ENCODE measurements at regions not wholly inside any gene's neighbourhood (a gene's known extent, or its start where the extent isn't known, plus 50 kb on each side); places are given as distances from the start of the nearest gene placed in this dataset.

GRCh38 chr7:35362341-35362740 is 108.4 kb upstream of the TBX20 start:
- H3K14ac ChIP-seq (replicated peaks; ENCODE audit: low read depth, low read length): no peak overlapping the region
- H3K9me3 ChIP-seq (ENCODE audit: control insufficient read depth, insufficient read depth, low read length): no peaks in the 10 kb centered on the region
- H2AK9ac ChIP-seq (replicated peaks; ENCODE audit: low read depth, low read length, poor library complexity): no peak overlapping the region
- H3K23ac ChIP-seq (ENCODE audit: low read depth, low read length): no peak overlapping the region
- H2AFZ ChIP-seq (replicated peaks; ENCODE audit: low read length, poor library complexity): no peak overlapping the region
- no peak overlapping the region for H4K8ac ChIP-seq (ENCODE audit: low read depth in 2 of 2, low read length in 2 of 2)
- no peak for TF ChIP-seq RFX5 (IDR thresholded peaks at IDR 0.05; ENCODE audit: low read depth, low read length)
- TF ChIP-seq NFE2L2 (IDR thresholded peaks at IDR 0.05; ENCODE audit: low read depth, low read length): no peak
- no peak for TF ChIP-seq ELK1 (IDR thresholded peaks at IDR 0.05; ENCODE audit: borderline replicate concordance, low read depth, low read length)
- TF ChIP-seq MAZ (IDR thresholded peaks at IDR 0.05; ENCODE audit: borderline replicate concordance, low read depth, low read length): no peak
- no peak for TF ChIP-seq USF2 (IDR thresholded peaks at IDR 0.05; ENCODE audit: low read depth, low read length)
- H3K9me1 ChIP-seq (ENCODE audit: insufficient read depth, low read length): no peaks in the 10 kb centered on the region
- no peaks in the 10 kb centered on the region for H3K79me1 ChIP-seq (ENCODE audit: low read depth in 1 of 2, low read length in 2 of 2)
- H3K27me3 ChIP-seq (ENCODE audit: control insufficient read depth, insufficient read depth, low read length): no peaks in the 10 kb centered on the region
- BruUV-seq (replicated peaks): no TSS peak
- no peak overlapping the region for H2BK20ac ChIP-seq (ENCODE audit: low read depth, low read length)
- intact Hi-C loops (cut with micrococcal nuclease): no loop called here
- no peak overlapping the region for H3K4ac ChIP-seq (ENCODE audit: low read depth, low read length)
- no peaks in the 10 kb centered on the region for H3K4me1 ChIP-seq (ENCODE audit: control insufficient read depth, insufficient read depth, low read length)
- in situ Hi-C loops (cut with MboI; ENCODE audit: low sequenced_read_pairs): no loop called here
- no peak overlapping the region for H3K4me3 ChIP-seq (ENCODE audit: insufficient read depth, low read depth, low read length)
- WGBS, 2 experiments (ENCODE audit: extremely low coverage in 2 of 2, insufficient read length in 1 of 2): 60% methylated on average over 1 of the region's 6 CpGs; no CpG with 5 or more reads in 1 of the 2 experiments
- no peak for DNase-seq
- ChIA-PET POLR2A (ENCODE audit: unreplicated experiment) (no interaction called here), CTCF (no interaction called here)
- no peak overlapping the region for H2BK120ac ChIP-seq (ENCODE audit: low read depth, low read length)
- no peak overlapping the region for H3K18ac ChIP-seq (ENCODE audit: low read depth, low read length)
- H3K4me2 ChIP-seq (ENCODE audit: low read depth, low read length): no peak overlapping the region
- H4K91ac ChIP-seq (ENCODE audit: insufficient read depth, low read depth, low read length): no peak overlapping the region
- ATAC-seq (ENCODE audit: low read depth): no peak
- no peak overlapping the region for H3K56ac ChIP-seq (ENCODE audit: extremely low read depth, insufficient read depth, low read length)
- no peaks in the 10 kb centered on the region for H4K20me1 ChIP-seq (ENCODE audit: insufficient read depth, low read length)
- H3K27ac ChIP-seq (ENCODE audit: insufficient read depth, low read length): no peak overlapping the region
- no peak overlapping the region for H2BK15ac ChIP-seq (ENCODE audit: low read depth, low read length)
- no peak overlapping the region for H2BK5ac ChIP-seq (ENCODE audit: low read depth, low read length, poor library complexity, severe bottlenecking)
- H4K5ac ChIP-seq (ENCODE audit: low read depth, low read length): no peak overlapping the region
- no peak overlapping the region for H3K9ac ChIP-seq (ENCODE audit: low read depth, low read length)
- H2AK5ac ChIP-seq (ENCODE audit: low read depth, low read length): no peak overlapping the region
- dilution Hi-C loops (cut with HindIII; ENCODE audit: low sequenced_read_pairs, unreplicated experiment): no loop called here
- H3K36me3 ChIP-seq (ENCODE audit: control insufficient read depth, insufficient read depth, low read length): no peaks in the 10 kb centered on the region

Measured in IMR-90 (cell line).